ENCODE measurements at regions not wholly inside any gene's neighbourhood (a gene's known extent, or its start where the extent isn't known, plus 50 kb on each side); places are given as distances from the start of the nearest gene placed in this dataset.

DNA sequence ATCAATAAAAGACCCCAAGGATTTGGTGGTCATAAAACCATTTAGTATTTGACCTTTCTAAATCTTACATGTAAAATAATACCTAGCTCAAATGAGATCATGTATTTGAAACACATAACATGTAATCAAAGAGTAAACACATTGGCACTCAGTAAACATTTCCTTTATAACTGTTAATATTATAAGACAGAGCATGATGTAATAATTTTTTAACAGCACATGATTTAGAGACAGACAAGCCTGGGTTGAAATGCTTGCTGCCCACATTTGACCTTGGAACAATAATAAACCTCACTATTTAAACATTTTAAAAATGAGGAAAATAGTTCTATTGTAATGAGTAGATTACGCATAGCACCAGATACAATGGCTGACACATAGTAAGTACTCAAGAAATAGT, 105.2 kb upstream of the GPR141 start:
- TF ChIP-seq CTCF (IDR thresholded peaks at IDR 0.05; ENCODE audit: low read length) (no peak), EZH2 (IDR thresholded peaks at IDR 0.05; ENCODE audit: borderline replicate concordance, low read length) (no peak)
